Endometrium (tissue), 2 donors: ENCODE measurements at regions not wholly inside any gene's neighbourhood (a gene's known extent, or its start where the extent isn't known, plus 50 kb on each side); places are given as distances from the start of the nearest gene placed in this dataset.
"Not testable (repeated sequence)": the region's sequence is repeated elsewhere in the genome, so short reads cannot be mapped to it uniquely, and the experiment has no call there.

Experiments used
- FAIRE-seq: peaks from 2 replicates; lab custom pipeline; 2012; peaks lifted over from hg19 to GRCh38; lab: Jason Lieb, UNC
- donor health status: control.
- donor health status: control.

DNA sequence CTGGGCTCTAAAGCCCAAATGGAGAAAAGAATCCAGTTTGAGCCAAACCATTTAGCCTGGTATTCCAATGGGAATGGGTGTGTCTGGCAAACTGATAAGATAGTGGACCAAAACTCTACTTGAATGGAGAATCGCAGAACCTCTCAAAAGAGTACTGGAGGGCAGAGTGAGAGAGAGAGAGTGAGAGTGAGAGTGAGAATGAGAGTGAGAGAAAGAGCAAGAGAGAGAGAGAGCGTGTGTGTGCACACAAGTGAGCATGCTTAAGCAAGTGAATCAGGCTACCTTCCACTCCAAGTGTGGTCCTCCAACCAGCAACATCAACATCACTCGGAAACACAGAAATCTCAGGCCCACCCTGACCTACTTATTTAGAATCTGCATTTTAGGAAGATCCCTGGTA, 58.8 kb downstream of the UQCRFS1 start:
- no peak for FAIRE-seq

DNA sequence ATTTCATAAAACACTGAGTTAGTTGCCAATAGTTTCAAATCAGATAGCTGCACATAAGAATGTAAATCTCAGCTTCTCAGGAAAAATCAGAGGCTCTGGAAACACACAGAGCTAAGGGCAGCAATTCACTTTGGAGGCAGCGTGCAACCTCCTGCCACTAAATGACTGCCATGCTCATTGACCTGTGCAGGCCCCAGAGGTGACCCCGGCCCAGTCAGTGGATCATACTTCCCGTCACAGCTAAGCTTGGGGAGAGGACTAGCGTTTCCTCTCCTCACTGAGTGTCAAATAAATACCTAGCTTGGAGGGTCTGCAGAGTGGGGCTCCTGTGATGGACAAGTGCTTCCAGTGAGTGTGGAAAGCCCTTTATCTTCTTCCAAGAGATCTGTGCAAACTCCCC, 67.2 kb downstream of the UQCRFS1 start:
- FAIRE-seq = no peak

- FAIRE-seq = no peak
Observed at GRCh38 chr19:29143183-29143582, 69.8 kb downstream of the UQCRFS1 start.

DNA sequence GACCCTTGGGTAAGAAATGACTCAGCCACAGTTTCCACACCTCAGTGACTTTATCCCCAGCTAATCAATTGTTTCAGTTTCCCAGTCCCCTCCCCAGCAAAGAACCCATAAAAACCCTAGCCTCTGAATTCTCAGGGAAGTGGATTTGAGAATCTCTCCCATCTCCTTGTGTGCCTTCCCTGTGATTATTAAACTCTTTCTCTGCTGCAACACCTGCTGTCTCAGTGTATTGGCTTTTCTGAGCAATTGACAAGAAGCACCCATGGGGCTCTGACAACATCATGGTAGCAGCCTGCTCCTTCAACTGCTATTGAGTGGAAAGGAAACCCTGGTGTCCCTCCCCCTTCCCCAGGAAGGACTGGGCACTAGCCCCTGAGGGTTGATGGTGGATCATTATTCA, 73.7 kb downstream of the UQCRFS1 start:
- no peak for FAIRE-seq

- not testable (repeated sequence) for FAIRE-seq
Observed at GRCh38 chr19:29138206-29138605, 74.7 kb downstream of the UQCRFS1 start.

GRCh38 chr19:29131456-29131855, 81.5 kb downstream of the UQCRFS1 start:
- no peak for FAIRE-seq

GRCh38 chr19:29129148-29129547, 83.8 kb downstream of the UQCRFS1 start:
- FAIRE-seq = no peak

DNA sequence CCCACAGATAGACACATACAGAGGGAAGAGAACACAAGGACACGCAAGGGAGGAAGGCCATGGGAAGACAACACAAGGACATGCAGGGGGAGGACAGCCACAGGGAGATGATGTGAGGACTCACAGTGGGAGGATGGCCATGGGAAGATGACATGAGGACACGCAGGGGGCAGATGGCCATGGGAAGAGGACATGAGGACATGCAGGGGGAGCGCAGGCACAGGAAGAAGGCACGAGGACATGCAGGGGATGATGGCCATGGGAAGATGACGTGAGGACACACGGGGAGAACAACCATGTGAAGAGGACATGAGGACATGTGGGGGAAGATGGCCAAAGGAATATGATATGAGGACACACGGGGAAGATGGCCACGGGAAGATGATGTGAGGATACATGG, 84.7 kb downstream of the UQCRFS1 start:
- no peak for FAIRE-seq

GRCh38 chr19:29122185-29122584, 90.8 kb downstream of the UQCRFS1 start:
- FAIRE-seq = no peak

DNA sequence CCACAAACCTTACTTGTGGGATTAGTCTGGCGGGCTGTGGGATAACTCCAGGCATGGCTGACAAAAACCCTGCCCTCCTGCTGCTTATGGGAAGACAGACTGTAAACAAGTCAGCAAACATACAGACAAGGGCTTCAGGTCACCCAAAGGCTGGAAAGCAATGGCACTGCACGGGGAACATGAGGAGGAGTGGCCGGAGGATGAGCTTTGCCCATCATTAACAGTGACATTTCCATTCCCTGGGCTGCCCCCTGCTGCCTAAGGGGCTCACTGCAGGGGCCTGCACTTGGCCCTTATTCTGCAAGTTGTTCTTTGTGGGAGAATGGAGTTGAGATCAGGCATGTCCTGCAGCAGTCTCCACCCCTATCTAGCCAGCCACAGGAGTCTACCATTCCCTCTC, 91.3 kb downstream of the UQCRFS1 start:
- no peak for FAIRE-seq

DNA sequence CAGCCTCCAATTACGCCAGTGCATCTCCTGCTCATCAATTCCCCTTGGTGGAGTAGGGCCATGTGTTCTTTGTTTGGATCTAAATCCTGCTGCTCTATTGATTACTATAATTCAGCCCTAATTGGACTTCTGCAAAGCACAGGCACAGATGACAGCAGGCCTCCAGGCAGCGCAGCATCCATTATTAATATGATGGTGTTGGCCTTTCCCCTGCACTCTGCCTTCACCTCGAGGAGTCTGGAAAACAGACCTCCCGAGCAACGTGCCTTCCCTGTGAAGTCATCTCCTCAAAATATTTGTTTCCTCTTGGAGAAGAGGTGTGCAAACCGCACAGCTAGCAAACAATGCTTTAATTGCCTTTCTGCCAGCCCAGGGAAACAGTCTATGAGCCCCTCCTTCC, 92.5 kb downstream of the UQCRFS1 start:
- no peak for FAIRE-seq

DNA sequence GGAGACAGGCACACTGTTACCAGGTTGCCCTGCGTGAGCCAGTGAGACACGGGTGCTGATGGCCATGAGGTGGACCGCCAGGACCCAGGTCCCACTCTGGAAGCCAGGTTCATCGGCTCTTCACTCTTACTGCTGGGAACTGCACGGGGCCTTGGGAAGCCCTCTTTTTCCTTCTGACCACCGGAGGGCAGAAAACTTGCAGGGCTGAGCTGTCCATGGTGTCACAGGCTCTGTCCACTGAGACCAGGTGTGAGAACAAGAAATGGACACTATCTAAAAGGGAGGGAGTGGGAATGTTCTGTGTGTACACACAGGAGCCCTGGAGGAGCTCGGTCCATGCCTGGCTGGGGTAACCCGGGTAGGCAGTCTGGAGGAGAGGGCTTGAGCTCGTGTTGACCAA, 93.4 kb downstream of the UQCRFS1 start:
- no peak for FAIRE-seq

DNA sequence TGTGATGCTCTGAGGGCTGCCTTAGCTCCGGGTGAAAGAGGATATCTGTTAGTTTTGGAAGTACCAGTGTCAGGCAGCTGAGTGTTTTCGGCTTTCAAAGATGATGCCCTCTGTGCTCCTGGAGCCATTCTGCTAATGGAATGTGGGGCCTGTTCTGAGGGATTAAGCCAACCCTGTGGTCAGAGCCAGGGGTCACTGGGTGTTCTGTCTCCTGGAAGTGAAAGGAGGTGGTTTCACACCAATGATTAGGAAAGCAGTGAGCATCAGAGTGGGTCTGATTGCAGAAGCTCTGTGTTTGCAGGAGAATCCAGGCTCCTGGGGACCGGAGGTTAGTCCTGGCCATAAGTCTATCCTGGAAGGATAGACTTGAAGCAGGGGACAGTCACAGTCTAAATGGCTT, 94.6 kb downstream of the UQCRFS1 start:
- FAIRE-seq = no peak

- FAIRE-seq = no peak
Observed at GRCh38 chr19:29117926-29118325, 95.0 kb downstream of the UQCRFS1 start.

DNA sequence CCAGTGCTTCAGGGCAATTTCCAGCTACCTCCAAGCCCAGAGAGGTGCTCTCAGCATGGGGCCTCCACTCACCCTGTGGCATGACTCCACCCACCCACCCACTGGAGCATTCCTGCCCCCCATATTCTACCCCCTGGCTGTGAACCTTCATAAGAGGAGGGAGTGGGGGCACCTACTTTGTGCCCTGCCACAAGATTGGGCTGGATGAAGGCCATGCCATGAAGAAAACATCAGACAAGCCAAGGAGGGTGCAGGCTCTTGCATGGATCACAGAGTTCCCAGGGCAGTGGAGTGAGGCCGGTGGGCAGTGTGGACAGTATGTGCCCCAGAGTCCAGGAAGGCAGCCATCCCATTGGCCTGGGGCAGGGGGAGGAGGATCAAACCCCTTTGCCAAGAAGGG, 97.8 kb downstream of the UQCRFS1 start:
- no peak for FAIRE-seq

- FAIRE-seq = no peak
Observed at GRCh38 chr19:29113838-29114237, 99.1 kb downstream of the UQCRFS1 start.

- FAIRE-seq = no peak
Observed at GRCh38 chr19:29111576-29111975, 101.4 kb downstream of the UQCRFS1 start.

DNA sequence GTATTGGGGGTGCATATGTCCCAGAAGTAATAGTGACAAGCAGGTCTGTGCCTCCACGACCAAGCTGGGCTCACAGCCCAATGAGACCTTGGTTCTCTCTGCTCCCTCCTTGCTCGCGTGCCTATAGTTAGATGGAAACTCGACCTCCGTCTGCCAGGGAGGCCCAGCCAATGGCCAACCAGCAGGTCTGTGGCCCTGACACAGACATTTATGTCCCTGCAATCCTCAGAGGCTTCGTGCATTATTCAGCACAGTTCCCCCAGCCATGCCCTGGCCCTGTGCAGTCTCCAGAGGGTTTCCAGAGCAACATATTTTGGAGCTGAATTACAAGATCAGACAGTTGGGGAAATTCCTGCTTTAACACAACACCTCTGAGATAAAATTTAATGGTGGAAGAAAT, 105.1 kb downstream of the UQCRFS1 start:
- no peak for FAIRE-seq

DNA sequence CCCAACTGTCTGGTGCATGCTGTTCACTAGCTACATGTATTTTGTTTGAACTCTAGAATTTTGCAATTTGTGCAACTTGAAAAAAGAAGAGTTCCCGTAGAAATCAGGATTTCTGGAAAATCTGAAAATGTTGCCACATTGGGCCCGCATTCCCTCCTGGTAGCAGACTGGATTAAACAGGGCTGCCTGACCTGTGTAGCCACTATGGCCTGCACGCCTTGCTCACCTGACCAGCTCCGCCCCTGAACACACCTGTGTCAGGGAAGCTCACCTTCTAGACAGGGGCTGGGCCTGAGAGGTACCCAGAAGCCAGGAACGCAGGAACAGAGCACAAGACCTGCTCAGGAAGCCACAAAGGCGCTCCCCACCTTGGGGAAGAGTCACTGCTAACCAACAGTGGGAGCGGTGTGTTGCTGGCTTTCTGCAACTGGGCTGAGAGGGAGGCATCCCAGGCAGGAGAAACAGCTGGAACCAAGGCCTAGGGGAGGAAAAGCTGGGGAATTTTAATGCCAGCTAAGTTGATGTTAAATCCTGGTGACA, 106.5 kb downstream of the UQCRFS1 start:
- FAIRE-seq = no peak

DNA sequence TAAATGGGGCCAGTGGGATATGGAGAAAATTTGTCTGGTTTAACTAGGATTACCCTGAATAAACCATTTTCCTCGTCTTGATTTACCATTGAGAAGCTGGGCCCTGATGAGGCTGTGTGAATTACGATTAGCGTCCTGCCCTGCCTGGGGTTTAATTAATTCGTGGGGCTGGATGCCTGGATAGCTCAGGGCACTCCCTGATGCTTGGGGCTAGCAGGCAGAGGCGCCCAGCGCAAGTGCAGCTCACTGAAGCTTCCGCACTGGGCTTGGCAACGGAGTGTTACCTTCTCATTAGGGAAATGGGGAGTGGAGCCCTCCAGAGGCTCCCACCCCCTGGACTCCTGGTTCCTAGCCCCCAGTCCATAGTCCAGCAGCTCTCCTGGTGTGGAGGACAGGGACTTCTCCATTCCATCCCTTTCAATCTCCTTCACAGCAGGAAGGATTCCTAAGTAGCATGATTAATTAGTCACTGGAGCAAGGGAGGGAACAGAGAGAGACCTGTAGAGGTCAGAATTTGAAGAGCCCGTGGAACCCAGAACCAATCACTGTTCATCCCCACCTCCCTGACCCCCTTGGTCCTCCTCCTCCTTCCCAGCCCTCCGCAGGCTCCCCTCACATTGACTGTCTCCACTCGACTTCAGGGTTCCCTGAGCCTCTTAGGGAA, 107.2 kb downstream of the UQCRFS1 start:
- FAIRE-seq = no peak

- no peak for FAIRE-seq
Observed at GRCh38 chr19:29104605-29105241, 108.2 kb downstream of the UQCRFS1 start.

DNA sequence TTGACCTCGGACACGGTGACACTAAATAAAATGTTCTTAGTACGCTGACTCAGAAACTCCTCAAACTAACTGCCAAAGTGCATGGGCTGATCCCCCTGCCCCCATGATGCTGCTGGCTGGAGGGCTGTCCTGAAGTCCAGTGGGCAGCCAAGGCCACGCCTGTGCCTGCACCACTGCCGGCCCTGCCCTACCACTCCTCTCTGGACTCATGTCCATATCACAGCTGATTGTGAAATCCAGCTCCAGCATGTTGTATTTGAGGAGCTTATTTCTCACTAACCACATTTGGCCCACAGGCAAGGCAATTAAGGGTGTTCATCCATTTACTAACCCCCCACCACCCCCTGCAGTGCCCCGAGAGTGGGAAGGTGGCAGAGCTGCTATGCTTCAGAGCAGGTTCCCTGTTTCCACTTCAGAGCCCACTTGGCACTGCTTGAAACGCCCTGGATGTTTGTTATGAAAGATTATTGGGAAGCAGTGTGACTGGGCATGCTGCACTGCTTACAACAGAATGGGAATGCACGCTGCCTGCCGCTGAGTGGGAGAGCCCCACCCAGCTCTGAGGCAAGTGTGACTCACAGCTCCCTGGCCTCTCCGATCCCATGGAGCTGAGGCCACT, 114.0 kb downstream of the UQCRFS1 start:
- no peak for FAIRE-seq

DNA sequence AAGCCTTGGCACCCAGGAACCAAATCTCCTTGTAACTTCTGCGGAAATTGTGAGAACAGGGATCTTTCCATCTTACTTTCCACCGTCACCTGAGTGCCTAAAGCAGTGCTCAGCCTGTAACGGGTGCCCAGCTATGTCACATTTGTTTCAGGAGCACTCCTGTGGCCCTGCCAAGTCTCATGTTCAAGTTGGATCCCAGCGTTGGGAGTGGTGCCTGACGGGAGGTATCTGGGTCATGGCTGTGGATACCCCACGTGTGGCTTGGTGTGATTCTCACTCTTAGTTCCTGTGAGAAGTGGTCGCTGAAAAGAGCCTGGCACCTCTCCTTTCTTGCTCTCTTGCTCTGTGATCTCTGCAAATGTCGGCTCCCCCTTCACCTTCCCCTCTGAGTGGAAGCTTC, 114.9 kb downstream of the UQCRFS1 start:
- no peak for FAIRE-seq

GRCh38 chr19:29096896-29097295, 116.1 kb downstream of the UQCRFS1 start:
- FAIRE-seq = no peak
